ENCODE measurements at regions not wholly inside any gene's neighbourhood (a gene's known extent, or its start where the extent isn't known, plus 50 kb on each side); places are given as distances from the start of the nearest gene placed in this dataset.

GRCh38 chr6:54451516-54451915 lies 143.3 kb downstream of the TINAG start:
- TF ChIP-seq CTCF (IDR thresholded peaks at IDR 0.05) (no peak), EP300 (IDR thresholded peaks at IDR 0.05) (no peak), POLR2A (IDR thresholded peaks at IDR 0.05) (no peak)
- H3K27ac ChIP-seq = no peak overlapping the region
- H3K36me3 ChIP-seq = no peaks in the 10 kb centered on the region
- no peaks in the 10 kb centered on the region for H3K4me1 ChIP-seq
- no peaks in the 10 kb centered on the region for H3K27me3 ChIP-seq
- H3K4me3 ChIP-seq = no peak overlapping the region
- H3K9me3 ChIP-seq = peaks cover 0 to 4% (median 0%) of the 10 kb centered on the region in 4 donors
- DNase-seq (ENCODE audit: low spot score in 2 of 2) = no peak

- no peaks in the 10 kb centered on the region for H3K36me3 ChIP-seq
- H3K4me1 ChIP-seq = no peaks in the 10 kb centered on the region
- peaks cover 0 to under 1% (median 0%) of the 10 kb centered on the region in 4 donors for H3K9me3 ChIP-seq
- 59 to 60% methylated on average over 4 of the region's 4 CpGs for WGBS, 2 donors
- TF ChIP-seq POLR2A (IDR thresholded peaks at IDR 0.05) = no peak
- TF ChIP-seq EP300 (IDR thresholded peaks at IDR 0.05) = no peak
- TF ChIP-seq CTCF (IDR thresholded peaks at IDR 0.05) = no peak
- H3K4me3 ChIP-seq = no peak overlapping the region
- no peak for DNase-seq (ENCODE audit: low spot score in 2 of 2)
- H3K27me3 ChIP-seq = no peaks in the 10 kb centered on the region
- H3K27ac ChIP-seq = no peak overlapping the region
These were observed 155.2 kb downstream of the TINAG start for GRCh38 chr6:54463354-54464024.

GRCh38 chr6:54465649-54466300 lies 157.5 kb downstream of the TINAG start:
- TF ChIP-seq EP300 (IDR thresholded peaks at IDR 0.05) (no peak), CTCF (IDR thresholded peaks at IDR 0.05) (no peak), POLR2A (IDR thresholded peaks at IDR 0.05) (no peak)

GRCh38 chr6:54467384-54467783 lies 159.1 kb downstream of the TINAG start:
- H3K4me3 ChIP-seq = no peak overlapping the region
- no peaks in the 10 kb centered on the region for H3K27me3 ChIP-seq
- TF ChIP-seq EP300 (IDR thresholded peaks at IDR 0.05) (no peak), CTCF (IDR thresholded peaks at IDR 0.05) (no peak), POLR2A (IDR thresholded peaks at IDR 0.05) (no peak)
- H3K9me3 ChIP-seq = no peaks in the 10 kb centered on the region
- H3K27ac ChIP-seq = no peak overlapping the region
- no peaks in the 10 kb centered on the region for H3K4me1 ChIP-seq
- no peak for DNase-seq (ENCODE audit: low spot score in 2 of 2)
- H3K36me3 ChIP-seq = no peaks in the 10 kb centered on the region
- WGBS, 2 donors = 64 to 68% methylated on average over 1 of the region's 1 CpG

More at GRCh38 chr6:54465649-54466300, 157.5 kb downstream of the TINAG start:
- Histone ChIP-seq H3K27me3 (no peaks in the 10 kb centered on the region), H3K4me1 (no peaks in the 10 kb centered on the region), H3K9me3 (no peaks in the 10 kb centered on the region), H3K27ac (no peak overlapping the region), H3K36me3 (no peaks in the 10 kb centered on the region), H3K4me3 (no peak overlapping the region)
- 76 to 83% methylated on average over 3 of the region's 3 CpGs for WGBS, 2 donors
- DNase-seq (ENCODE audit: low spot score in 2 of 2) = no peak

GRCh38 chr6:54473328-54473727 lies 165.1 kb downstream of the TINAG start:
- Histone ChIP-seq H3K9me3 (no peaks in the 10 kb centered on the region), H3K4me1 (no peaks in the 10 kb centered on the region), H3K27me3 (no peaks in the 10 kb centered on the region), H3K27ac (no peak overlapping the region), H3K4me3 (no peak overlapping the region), H3K36me3 (no peaks in the 10 kb centered on the region)
- DNase-seq (ENCODE audit: low spot score in 2 of 2) = no peak
- WGBS, 2 donors = 91 to 97% methylated on average over 4 of the region's 4 CpGs
- TF ChIP-seq CTCF (IDR thresholded peaks at IDR 0.05) (no peak), POLR2A (IDR thresholded peaks at IDR 0.05) (no peak), EP300 (IDR thresholded peaks at IDR 0.05) (no peak)

All from tibial nerve (tissue), 4 donors.